Ascending aorta (tissue), 2 donors: ENCODE measurements at regions not wholly inside any gene's neighbourhood (a gene's known extent, or its start where the extent isn't known, plus 50 kb on each side); places are given as distances from the start of the nearest gene placed in this dataset.

ENCODE experiments used
- DNase-seq, 2 donors: peaks; one replicate each; pipeline ENCODE4 v3.0.0-alpha.2; 2019; ENCODE audit warnings: low spot score in 2 of 2
- H3K27ac ChIP-seq, 2 donors: fragments of 200-600 bp; sonication (generic); one replicate each; pipeline ENCODE4 v1.5.1; 2016 to 2017; ENCODE audit warnings: mild to moderate bottlenecking in 1 of 2
- H3K27me3 ChIP-seq: fragments of 200-600 bp; sonication (generic); one replicate; pipeline ENCODE4 v1.5.1; 2017
- H3K36me3 ChIP-seq, 2 donors: fragments of 200-600 bp; sonication (generic); one replicate each; pipeline ENCODE4 v1.5.1; 2016
- H3K4me1 ChIP-seq, 2 donors: fragments of 200-600 bp; sonication (generic); one replicate each; pipeline ENCODE4 v1.5.1; 2016 to 2017; ENCODE audit warnings: mild to moderate bottlenecking in 1 of 2
- H3K4me3 ChIP-seq, 2 donors: fragments of 200-600 bp; sonication (generic); one replicate each; pipeline ENCODE4 v1.5.1; 2016 to 2017; ENCODE audit warnings: mild to moderate bottlenecking in 1 of 2
- H3K9me3 ChIP-seq, 2 donors: fragments of 200-600 bp; sonication (generic); one replicate each; pipeline ENCODE4 v1.5.1; 2016
- CTCF ChIP-seq, 3 experiments: fragments of 200-600 bp in 2 of 3; fragments of 450-650 bp in 1 of 3; sonication (generic) in 2 of 3; IDR thresholded peaks; one replicate each; pipeline ENCODE4 v1.5.1; 2016 to 2019; ENCODE audit warnings: antibody characterized with exemption in 3 of 3, mild to moderate bottlenecking in 1 of 3, moderate library complexity in 1 of 3
- intact Hi-C: fragments of 100-400 bp; cut with DNase I; formaldehyde crosslinking; loops from one replicate; pipeline ENCODE4 v1.15.1; 2023

- Histone ChIP-seq H3K4me3 (no peak overlapping the region), H3K36me3 (no peaks in the 10 kb centered on the region), H3K27ac (no peak overlapping the region), H3K9me3 (no peaks in the 10 kb centered on the region), H3K4me1 (no peaks in the 10 kb centered on the region), H3K27me3 (no peaks in the 10 kb centered on the region)
- no peak for DNase-seq
- TF ChIP-seq CTCF (IDR thresholded peaks at IDR 0.05), result no peak
- intact Hi-C loops, result no loop called here
These were observed 449.6 kb upstream of the DCN start for GRCh38 chr12:91632042-91632786.

- no peak overlapping the region for H3K4me3 ChIP-seq
- TF ChIP-seq CTCF (IDR thresholded peaks at IDR 0.05), result no peak
- no peak overlapping the region for H3K27ac ChIP-seq
- H3K36me3 ChIP-seq, result no peaks in the 10 kb centered on the region
- intact Hi-C loops, result no loop called here
- H3K9me3 ChIP-seq, result no peaks in the 10 kb centered on the region
- no peaks in the 10 kb centered on the region for H3K4me1 ChIP-seq
- no peak for DNase-seq
- H3K27me3 ChIP-seq, result no peaks in the 10 kb centered on the region
These were observed 448.1 kb upstream of the DCN start for GRCh38 chr12:91630596-91631293.

- Histone ChIP-seq H3K4me1 (no peaks in the 10 kb centered on the region), H3K4me3 (no peak overlapping the region), H3K9me3 (no peaks in the 10 kb centered on the region), H3K27me3 (no peaks in the 10 kb centered on the region), H3K36me3 (no peaks in the 10 kb centered on the region), H3K27ac (no peak overlapping the region)
- TF ChIP-seq CTCF (IDR thresholded peaks at IDR 0.05), result no peak
- DNase-seq, result no peak
- intact Hi-C loops, result no loop called here
These were observed 447.5 kb upstream of the DCN start for GRCh38 chr12:91630083-91630482.

- no peaks in the 10 kb centered on the region for H3K27me3 ChIP-seq
- no peak for TF ChIP-seq CTCF (IDR thresholded peaks at IDR 0.05)
- intact Hi-C loops, result no loop called here
- no peaks in the 10 kb centered on the region for H3K4me1 ChIP-seq
- H3K4me3 ChIP-seq, result no peak overlapping the region
- H3K9me3 ChIP-seq, result no peaks in the 10 kb centered on the region
- no peak overlapping the region for H3K27ac ChIP-seq
- no peak for DNase-seq
- H3K36me3 ChIP-seq, result no peaks in the 10 kb centered on the region
These were observed 446.8 kb upstream of the DCN start for GRCh38 chr12:91629440-91629839.

- intact Hi-C loops, result no loop called here
- H3K4me3 ChIP-seq, result no peak overlapping the region
- H3K27ac ChIP-seq, result no peak overlapping the region
- TF ChIP-seq CTCF (IDR thresholded peaks at IDR 0.05), result no peak
- no peaks in the 10 kb centered on the region for H3K27me3 ChIP-seq
- H3K36me3 ChIP-seq, result no peaks in the 10 kb centered on the region
- no peaks in the 10 kb centered on the region for H3K4me1 ChIP-seq
- DNase-seq, result no peak
- no peaks in the 10 kb centered on the region for H3K9me3 ChIP-seq
These were observed 446.0 kb upstream of the DCN start for GRCh38 chr12:91628656-91629055.
